ACC112 (cell line): ENCODE measurements at regions not wholly inside any gene's neighbourhood (a gene's known extent, or its start where the extent isn't known, plus 50 kb on each side); places are given as distances from the start of the nearest gene placed in this dataset.
A peak's percentile ranks its signal among the peaks of the same experiment; 100 is the strongest.

Experiments
- H2AFZ ChIP-seq: fragments of 200-600 bp; sonication (generic); one replicate; pipeline ENCODE4 v1.6.0; 2017; ENCODE audit warnings: antibody characterized with exemption, low read length; ENCODE audit not compliant: unreplicated experiment
- H3K27ac ChIP-seq: fragments of 200-600 bp; sonication (generic); 2 replicates; pipeline ENCODE4 v1.5.1; 2014; ENCODE audit warnings: low read depth, mild to moderate bottlenecking, antibody characterized with exemption, low read length, moderate library complexity
- H3K27me3 ChIP-seq: fragments of 200-600 bp; sonication (generic); 2 replicates; pipeline ENCODE4 v1.6.1; 2014; ENCODE audit warnings: mild to moderate bottlenecking, antibody characterized with exemption, low read length, moderate library complexity, mixed read lengths; ENCODE audit not compliant: insufficient read depth
- H3K36me3 ChIP-seq: fragments of 200-600 bp; sonication (generic); 2 replicates; pipeline ENCODE4 v1.6.1; 2016; ENCODE audit warnings: mild to moderate bottlenecking, antibody characterized with exemption, low read length, moderate library complexity, mixed read lengths; ENCODE audit not compliant: insufficient read depth
- H3K4me1 ChIP-seq: fragments of 200-600 bp; sonication (generic); one replicate; pipeline ENCODE4 v1.6.1; 2016; ENCODE audit warnings: low read length, mixed read lengths; ENCODE audit not compliant: insufficient read depth, unreplicated experiment, control insufficient read depth
- H3K4me3 ChIP-seq: fragments of 200-600 bp; sonication (generic); 2 replicates; pipeline ENCODE4 v1.5.1; 2014; ENCODE audit warnings: mild to moderate bottlenecking, low read depth, low read length
- H3K79me2 ChIP-seq: fragments of 200-600 bp; sonication (generic); one replicate; pipeline ENCODE4 v1.6.0; 2016; ENCODE audit warnings: low read length; ENCODE audit not compliant: control insufficient read depth, unreplicated experiment, insufficient read depth

- H2AFZ ChIP-seq = no peak overlapping the region
- no peaks in the 10 kb centered on the region for H3K79me2 ChIP-seq
- H3K27me3 ChIP-seq = no peaks in the 10 kb centered on the region
- no peak overlapping the region for H3K4me3 ChIP-seq
- no peaks in the 10 kb centered on the region for H3K36me3 ChIP-seq
- H3K27ac ChIP-seq = no peak overlapping the region
- H3K4me1 ChIP-seq = peaks cover 10% of the 10 kb centered on the region
Measured at GRCh38 chr7:16353226-16353625, 68.1 kb downstream of the CRPPA start.

GRCh38 chr7:16350634-16351033, 70.7 kb downstream of the CRPPA start:
- no peak overlapping the region for H3K4me3 ChIP-seq
- H3K4me1 ChIP-seq = peaks cover 20% of the 10 kb centered on the region
- H3K79me2 ChIP-seq = no peaks in the 10 kb centered on the region
- H3K36me3 ChIP-seq = no peaks in the 10 kb centered on the region
- H3K27me3 ChIP-seq = no peaks in the 10 kb centered on the region
- no peak overlapping the region for H3K27ac ChIP-seq
- no peak overlapping the region for H2AFZ ChIP-seq

DNA sequence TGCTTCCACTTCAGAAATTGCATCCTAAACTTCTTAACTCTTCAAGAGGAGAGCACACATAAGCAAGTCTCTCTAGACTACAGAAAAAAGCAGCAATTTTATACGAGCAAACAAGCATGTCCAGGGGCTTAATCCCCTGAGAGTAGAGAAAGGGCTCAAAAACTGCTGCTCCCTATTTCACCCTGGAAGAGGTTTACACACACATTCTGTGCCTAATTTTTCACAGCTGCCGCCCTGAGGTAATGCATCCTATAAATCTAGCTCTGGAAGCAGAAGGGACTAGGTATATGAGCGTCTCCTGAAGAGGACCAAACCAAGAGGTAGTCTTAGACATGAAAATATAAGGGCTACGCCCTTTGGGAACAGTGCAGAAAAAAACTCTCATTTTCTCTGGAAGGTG, 73.1 kb downstream of the CRPPA start:
- Histone ChIP-seq H2AFZ (no peak overlapping the region), H3K36me3 (no peaks in the 10 kb centered on the region), H3K79me2 (no peaks in the 10 kb centered on the region), H3K27ac (no peak overlapping the region), H3K4me1 (peaks cover 21% of the 10 kb centered on the region), H3K27me3 (no peaks in the 10 kb centered on the region), H3K4me3 (no peak overlapping the region)

DNA sequence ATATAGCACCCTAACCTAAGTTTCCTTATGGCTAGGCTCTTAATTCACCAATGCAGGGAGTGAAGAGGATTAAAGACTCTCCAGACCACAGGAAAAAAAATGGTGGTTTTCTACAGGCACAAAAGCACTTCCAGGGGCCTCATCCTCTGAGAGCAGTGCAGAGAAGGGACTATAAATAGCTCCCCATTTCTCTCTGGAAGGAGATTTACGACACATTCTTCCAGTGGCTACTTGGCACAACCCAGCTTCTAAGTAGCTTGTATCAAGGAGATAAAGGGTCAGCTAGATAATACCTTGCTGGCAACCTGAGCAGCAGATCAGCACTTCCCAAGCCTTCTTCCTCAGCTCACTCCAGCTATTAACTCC, 73.5 kb downstream of the CRPPA start:
- H3K27me3 ChIP-seq = no peaks in the 10 kb centered on the region
- H3K4me3 ChIP-seq = no peak overlapping the region
- no peaks in the 10 kb centered on the region for H3K79me2 ChIP-seq
- H3K36me3 ChIP-seq = no peaks in the 10 kb centered on the region
- H2AFZ ChIP-seq = no peak overlapping the region
- peaks cover 21% of the 10 kb centered on the region for H3K4me1 ChIP-seq
- H3K27ac ChIP-seq = peak overlapping the region; percentile 24; the same call in 1 of the 2 replicates

GRCh38 chr7:16347066-16347826, 74.1 kb downstream of the CRPPA start:
- Histone ChIP-seq H3K27me3 (no peaks in the 10 kb centered on the region), H3K4me1 (peaks cover 21% of the 10 kb centered on the region), H3K4me3 (no peak overlapping the region), H2AFZ (no peak overlapping the region), H3K36me3 (no peaks in the 10 kb centered on the region), H3K79me2 (no peaks in the 10 kb centered on the region), H3K27ac (peak overlapping the region; percentile 24)

DNA sequence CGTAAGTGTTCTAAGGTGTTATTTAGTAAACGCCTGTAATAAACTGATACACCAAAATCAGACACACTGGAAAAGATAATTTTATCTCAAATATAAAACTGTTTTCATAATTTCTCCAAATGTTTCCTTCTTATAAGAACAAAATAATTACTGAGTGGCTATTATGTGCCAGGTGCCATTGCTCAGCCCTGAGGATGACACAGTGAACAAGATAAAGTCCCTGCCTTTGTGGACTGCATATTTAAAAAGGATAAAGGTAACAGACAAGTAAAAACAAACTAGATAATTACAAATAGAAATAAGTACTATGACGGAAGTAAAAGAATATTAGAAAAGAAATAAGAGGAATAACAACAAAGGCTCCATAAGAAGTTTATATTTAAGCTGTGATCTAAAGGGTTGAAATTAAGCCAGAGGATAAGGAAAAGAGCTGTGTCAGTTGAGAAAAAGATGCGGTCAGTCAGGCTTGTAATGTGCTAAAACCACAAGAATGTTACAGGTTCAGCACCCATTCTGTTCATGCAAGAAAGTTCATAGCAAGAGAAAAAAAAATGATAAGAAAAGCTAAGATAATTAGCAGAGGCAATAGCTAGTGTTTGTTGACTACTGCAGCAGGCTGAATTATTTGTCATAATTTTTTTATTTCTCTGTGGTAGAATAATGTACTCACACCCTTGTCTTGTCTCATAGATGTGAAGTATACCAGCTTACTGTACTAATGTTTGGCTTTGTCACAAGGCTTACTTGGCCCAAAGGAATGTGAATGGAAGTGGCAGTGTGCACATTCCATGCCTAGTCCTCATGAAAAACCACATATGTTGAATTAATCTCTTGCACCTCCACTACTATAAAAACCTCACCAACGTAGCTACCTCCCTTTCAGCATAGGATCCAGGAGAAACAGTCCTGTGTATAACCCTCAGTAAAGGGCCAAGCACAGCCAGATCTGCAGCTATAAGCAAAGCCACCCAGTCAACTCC, 75.1 kb downstream of the CRPPA start:
- Histone ChIP-seq H3K4me3 (no peak overlapping the region), H3K36me3 (no peaks in the 10 kb centered on the region), H2AFZ (no peak overlapping the region), H3K27me3 (no peaks in the 10 kb centered on the region), H3K4me1 (peaks cover 21% of the 10 kb centered on the region), H3K79me2 (no peaks in the 10 kb centered on the region), H3K27ac (peak overlapping the region; percentile 24)

GRCh38 chr7:16344927-16345326, 76.4 kb downstream of the CRPPA start:
- Histone ChIP-seq H2AFZ (no peak overlapping the region), H3K27me3 (no peaks in the 10 kb centered on the region), H3K4me1 (peaks cover 21% of the 10 kb centered on the region), H3K4me3 (no peak overlapping the region), H3K27ac (no peak overlapping the region), H3K36me3 (no peaks in the 10 kb centered on the region), H3K79me2 (no peaks in the 10 kb centered on the region)

- no peaks in the 10 kb centered on the region for H3K27me3 ChIP-seq
- no peak overlapping the region for H3K4me3 ChIP-seq
- H3K4me1 ChIP-seq = peaks cover 21% of the 10 kb centered on the region
- no peak overlapping the region for H3K27ac ChIP-seq
- H2AFZ ChIP-seq = no peak overlapping the region
- H3K36me3 ChIP-seq = no peaks in the 10 kb centered on the region
- H3K79me2 ChIP-seq = no peaks in the 10 kb centered on the region
Measured at GRCh38 chr7:16343612-16344011, 77.7 kb downstream of the CRPPA start.

GRCh38 chr7:16338065-16338464, 83.3 kb downstream of the CRPPA start:
- Histone ChIP-seq H3K27ac (no peak overlapping the region), H3K36me3 (no peaks in the 10 kb centered on the region), H3K79me2 (no peaks in the 10 kb centered on the region), H2AFZ (no peak overlapping the region), H3K4me1 (no peaks in the 10 kb centered on the region), H3K27me3 (no peaks in the 10 kb centered on the region), H3K4me3 (no peak overlapping the region)

- no peak overlapping the region for H2AFZ ChIP-seq
- H3K4me1 ChIP-seq = no peaks in the 10 kb centered on the region
- H3K36me3 ChIP-seq = no peaks in the 10 kb centered on the region
- H3K27ac ChIP-seq = no peak overlapping the region
- no peak overlapping the region for H3K4me3 ChIP-seq
- H3K27me3 ChIP-seq = no peaks in the 10 kb centered on the region
- no peaks in the 10 kb centered on the region for H3K79me2 ChIP-seq
Measured at GRCh38 chr7:16326106-16326505, 95.2 kb downstream of the CRPPA start.
